Keratinocyte (primary cell): ENCODE measurements at regions not wholly inside any gene's neighbourhood (a gene's known extent, or its start where the extent isn't known, plus 50 kb on each side); places are given as distances from the start of the nearest gene placed in this dataset.

ENCODE experiments used
- DNase-seq: peaks from one replicate; pipeline ENCODE4 v3.0.0-alpha.2; 2011; ENCODE audit warnings: low read depth, missing footprints, low spot score
- FAIRE-seq: peaks from 2 replicates; lab custom pipeline; 2011; peaks lifted over from hg19 to GRCh38; lab: Jason Lieb, UNC
- H2AFZ ChIP-seq: 2 replicates; pipeline ENCODE4 v1.6.0; 2012; ENCODE audit warnings: low read length, control low read depth, inconsistent platforms; ENCODE audit not compliant: control insufficient read depth
- H3K27ac ChIP-seq: 2 replicates; pipeline ENCODE4 v1.5.1; 2011; ENCODE audit warnings: low read length; ENCODE audit not compliant: control insufficient read depth, insufficient read depth
- H3K27me3 ChIP-seq: 3 replicates; pipeline ENCODE4 v1.6.0; 2011; ENCODE audit warnings: low read length; ENCODE audit not compliant: control insufficient read depth, insufficient read depth; ENCODE audit errors: extremely low read depth
- H3K36me3 ChIP-seq, 2 experiments: 2 replicates in 1 of 2; 3 replicates in 1 of 2; pipeline ENCODE4 v1.5.1; 2011; ENCODE audit warnings: low read length in 2 of 2, mild to moderate bottlenecking in 1 of 2; ENCODE audit not compliant: control insufficient read depth in 2 of 2, insufficient read depth in 2 of 2; ENCODE audit errors: extremely low read depth in 1 of 2
- H3K4me1 ChIP-seq: 3 replicates; pipeline ENCODE4 v1.5.1; 2011; ENCODE audit warnings: low read length; ENCODE audit not compliant: control insufficient read depth, insufficient read depth; ENCODE audit errors: extremely low read depth
- H3K4me2 ChIP-seq: 3 replicates; pipeline ENCODE4 v1.6.0; 2011; ENCODE audit warnings: low read depth, low read length; ENCODE audit not compliant: control insufficient read depth, insufficient read depth; ENCODE audit errors: extremely low read depth
- H3K4me3 ChIP-seq, 3 experiments: fragments of 200-600 bp in 1 of 3; sonication (generic) in 1 of 3; 2 replicates in 2 of 3; 3 replicates in 1 of 3; pipeline ENCODE4 v1.5.1; 2011 to 2016; ENCODE audit warnings: low read length in 3 of 3, mild to moderate bottlenecking in 3 of 3, control low read depth in 2 of 3, inconsistent platforms in 1 of 3, low read depth in 1 of 3, mixed read lengths in 1 of 3, mixed run types in 1 of 3, moderate library complexity in 1 of 3; ENCODE audit not compliant: control insufficient read depth in 2 of 3, insufficient read depth in 2 of 3; ENCODE audit errors: extremely low read depth in 1 of 3
- H3K79me2 ChIP-seq: 2 replicates; pipeline ENCODE4 v1.6.0; 2012; ENCODE audit warnings: low read length; ENCODE audit not compliant: control insufficient read depth, insufficient read depth
- H3K9ac ChIP-seq: 3 replicates; pipeline ENCODE4 v1.6.0; 2011; ENCODE audit warnings: low read length; ENCODE audit not compliant: control insufficient read depth, insufficient read depth; ENCODE audit errors: extremely low read depth
- H3K9me1 ChIP-seq: 3 replicates; pipeline ENCODE4 v1.6.0; 2011; ENCODE audit warnings: low read length; ENCODE audit not compliant: control insufficient read depth, insufficient read depth; ENCODE audit errors: extremely low read depth
- H3K9me3 ChIP-seq: 2 replicates; pipeline ENCODE4 v1.5.1; 2012; ENCODE audit warnings: low read depth, low read length; ENCODE audit not compliant: control insufficient read depth
- H4K20me1 ChIP-seq: 3 replicates; pipeline ENCODE4 v1.6.0; 2011; ENCODE audit warnings: low read length; ENCODE audit not compliant: control insufficient read depth, insufficient read depth; ENCODE audit errors: extremely low read depth
- CTCF ChIP-seq, 3 experiments: IDR thresholded peaks in 1 of 3; conservative IDR thresholded peaks in 1 of 3; optimal IDR thresholded peaks in 1 of 3; 2 replicates in 2 of 3; 3 replicates in 1 of 3; pipeline versions ENCODE3 to v1.5.1; 2011; ENCODE audit warnings: low read length in 3 of 3, mild to moderate bottlenecking in 3 of 3, moderate library complexity in 2 of 3, control low read depth in 1 of 3, inconsistent platforms in 1 of 3; ENCODE audit not compliant: insufficient read depth in 2 of 3; ENCODE audit errors: extremely low read depth in 1 of 3
- EZH2 ChIP-seq: IDR thresholded peaks from one replicate; pipeline ENCODE4 v1.6.1; 2012; ENCODE audit warnings: inconsistent platforms, mild to moderate bottlenecking, low read length, moderate library complexity
- dilution Hi-C: fragments of 300-500 bp; cut with MboI; formaldehyde crosslinking; loops from one replicate; pipeline ENCODE4 v1.7.0; 2020; ENCODE audit warnings: low sequenced_read_pairs; ENCODE audit not compliant: extremely low pct_ligation_motif_present

- Histone ChIP-seq H3K9me3 (no peaks in the 10 kb centered on the region), H3K4me3 (no peak overlapping the region), H3K9ac (no peak overlapping the region), H3K79me2 (no peaks in the 10 kb centered on the region), H3K9me1 (no peaks in the 10 kb centered on the region), H3K27ac (no peak overlapping the region), H3K36me3 (no peaks in the 10 kb centered on the region), H2AFZ (no peak overlapping the region), H3K4me1 (peaks cover 8% of the 10 kb centered on the region), H3K4me2 (no peak overlapping the region), H3K27me3 (no peaks in the 10 kb centered on the region), H4K20me1 (no peaks in the 10 kb centered on the region)
- FAIRE-seq (no peak), DNase-seq (no peak)
- dilution Hi-C loops = no loop called here
- TF ChIP-seq CTCF (optimal IDR thresholded peaks at IDR 0.05 in 1 of 3, IDR thresholded peaks at IDR 0.05 in 1 of 3, conservative IDR thresholded peaks at IDR 0.05 in 1 of 3; ENCODE audit: extremely low read depth in 1 of 3, insufficient read depth in 2 of 3, low read length in 3 of 3) (no peak), EZH2 (no peak)
Measured at GRCh38 chr20:55172310-55173002, 697.1 kb downstream of the DOK5 start.

GRCh38 chr20:55166063-55166462 lies 690.7 kb downstream of the DOK5 start:
- dilution Hi-C loops = no loop called here
- TF ChIP-seq CTCF (optimal IDR thresholded peaks at IDR 0.05 in 1 of 3, IDR thresholded peaks at IDR 0.05 in 1 of 3, conservative IDR thresholded peaks at IDR 0.05 in 1 of 3; ENCODE audit: extremely low read depth in 1 of 3, insufficient read depth in 2 of 3, low read length in 3 of 3) = no peak
- Histone ChIP-seq H3K36me3 (no peaks in the 10 kb centered on the region), H3K4me1 (peaks cover 15% of the 10 kb centered on the region), H3K27me3 (no peaks in the 10 kb centered on the region), H3K27ac (no peak overlapping the region), H2AFZ (no peak overlapping the region), H3K9ac (no peak overlapping the region), H3K9me3 (no peaks in the 10 kb centered on the region), H3K79me2 (no peaks in the 10 kb centered on the region), H3K4me3 (no peak overlapping the region), H4K20me1 (no peaks in the 10 kb centered on the region), H3K4me2 (no peak overlapping the region), H3K9me1 (no peaks in the 10 kb centered on the region)
- no peak for FAIRE-seq
- no peak for DNase-seq
